ENCODE measurements at regions not wholly inside any gene's neighbourhood (a gene's known extent, or its start where the extent isn't known, plus 50 kb on each side); places are given as distances from the start of the nearest gene placed in this dataset.
"Not testable (repeated sequence)": the region's sequence is repeated elsewhere in the genome, so short reads cannot be mapped to it uniquely, and the experiment has no call there.

- peak; percentile 48 for DNase-seq
These were observed 706.6 kb upstream of the ZNF608 start for GRCh38 chr5:125452991-125453390.

GRCh38 chr5:125455041-125455440 is 708.6 kb upstream of the ZNF608 start:
- no peak for DNase-seq

- DNase-seq: not testable (repeated sequence)
These were observed 709.6 kb upstream of the ZNF608 start for GRCh38 chr5:125456005-125456404.

GRCh38 chr5:125457617-125458016 is 711.2 kb upstream of the ZNF608 start:
- DNase-seq: no peak

- not testable (repeated sequence) for DNase-seq
These were observed 712.5 kb upstream of the ZNF608 start for GRCh38 chr5:125458949-125459348.

- DNase-seq: no peak
These were observed 715.2 kb upstream of the ZNF608 start for GRCh38 chr5:125461641-125462072.

GRCh38 chr5:125463466-125464092 is 717.1 kb upstream of the ZNF608 start:
- DNase-seq: peak; percentile 19

- DNase-seq: no peak
These were observed 718.5 kb upstream of the ZNF608 start for GRCh38 chr5:125464847-125465432.

GRCh38 chr5:125465703-125466102 is 719.3 kb upstream of the ZNF608 start:
- DNase-seq: no peak

GRCh38 chr5:125467222-125467621 is 720.8 kb upstream of the ZNF608 start:
- no peak for DNase-seq

GRCh38 chr5:125470280-125470902 is 724.0 kb upstream of the ZNF608 start:
- no peak for DNase-seq

- no peak for DNase-seq
These were observed 730.6 kb upstream of the ZNF608 start for GRCh38 chr5:125476901-125477585.

GRCh38 chr5:125477586-125477975 is 731.1 kb upstream of the ZNF608 start:
- no peak for DNase-seq

GRCh38 chr5:125478599-125478998 is 732.2 kb upstream of the ZNF608 start:
- no peak for DNase-seq

- peak; percentile 75 for DNase-seq
These were observed 734.5 kb upstream of the ZNF608 start for GRCh38 chr5:125480911-125481310.

GRCh38 chr5:125481506-125482465 is 735.3 kb upstream of the ZNF608 start:
- DNase-seq: peak; percentile 81

GRCh38 chr5:125483609-125484008 is 737.2 kb upstream of the ZNF608 start:
- DNase-seq: no peak

GRCh38 chr5:125484272-125484741 is 737.9 kb upstream of the ZNF608 start:
- DNase-seq: peak; percentile 59

- DNase-seq: peak; percentile 97
These were observed 738.6 kb upstream of the ZNF608 start for GRCh38 chr5:125484742-125485641.

- peak; percentile 65 for DNase-seq
These were observed 739.3 kb upstream of the ZNF608 start for GRCh38 chr5:125485771-125486170.

GRCh38 chr5:125486634-125487033 is 740.2 kb upstream of the ZNF608 start:
- no peak for DNase-seq
